HUDEP-2 (cell line): ENCODE measurements at regions not wholly inside any gene's neighbourhood (a gene's known extent, or its start where the extent isn't known, plus 50 kb on each side); places are given as distances from the start of the nearest gene placed in this dataset.

ENCODE experiments used
- DNase-seq, 76 experiments: peaks; one replicate each; lab custom pipeline; 2025; ENCODE audit not compliant: unreplicated experiment in 76 of 76; lab: John Stamatoyannopoulos, UW

DNA sequence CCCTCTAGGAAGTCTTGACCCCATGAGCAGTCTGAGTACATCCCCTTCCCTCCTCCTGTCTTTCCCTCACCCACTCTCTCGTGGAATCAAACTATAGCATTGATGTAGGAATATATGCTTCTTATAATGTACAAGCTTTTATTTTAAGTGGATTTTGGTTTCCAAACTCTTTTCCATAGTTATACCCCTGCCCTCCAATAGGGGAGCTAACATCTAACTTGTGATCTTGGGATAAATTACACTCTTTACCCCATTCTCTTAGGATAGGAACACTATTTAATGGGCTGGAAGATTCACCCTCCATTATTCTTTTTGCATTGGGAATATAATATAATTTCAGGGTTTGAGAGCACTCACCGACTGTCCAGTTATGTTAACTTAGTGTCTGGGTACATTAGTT is 465.9 kb downstream of the GATA3 start:
- no peak for DNase-seq

DNA sequence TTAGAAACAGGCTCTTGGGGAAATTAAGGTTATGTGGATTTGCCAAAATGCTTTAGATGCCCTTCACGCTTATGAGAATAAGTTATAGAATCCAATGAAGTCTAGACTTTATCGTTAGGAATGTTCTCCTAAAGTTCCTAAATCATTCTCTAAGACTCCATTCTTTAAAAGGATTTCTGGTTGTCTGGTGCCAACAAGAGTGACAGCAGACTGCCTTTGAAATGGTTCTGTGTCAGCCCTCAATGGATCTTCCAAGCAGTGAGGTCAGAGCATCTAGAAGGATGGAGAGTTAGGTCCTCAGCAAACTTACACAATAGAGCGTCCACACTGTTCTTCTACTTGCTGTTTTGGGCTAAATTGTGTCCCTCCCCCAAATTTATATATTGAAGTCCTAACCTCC is 473.3 kb downstream of the GATA3 start:
- no peak for DNase-seq

- no peak for DNase-seq
Observed at GRCh38 chr10:8531116-8531515, 476.6 kb downstream of the GATA3 start.

DNA sequence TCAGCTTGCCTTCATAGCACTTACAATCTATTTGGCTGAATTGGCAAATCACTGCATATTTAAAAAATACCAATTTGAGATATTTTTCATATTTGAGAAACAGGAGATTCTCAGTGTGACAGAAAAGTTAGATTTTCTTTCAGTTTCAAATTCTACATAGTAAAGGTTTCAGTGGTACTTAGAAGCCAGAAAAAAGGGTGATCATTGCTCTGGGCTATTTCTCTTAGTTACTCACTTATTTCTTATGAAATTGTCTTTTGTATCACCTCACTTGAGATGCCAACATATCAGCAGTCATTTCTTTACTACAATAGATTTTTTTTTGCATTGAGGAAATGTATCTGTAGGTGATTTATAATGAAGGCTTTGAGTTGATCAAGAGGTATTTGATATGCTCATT is 478.2 kb downstream of the GATA3 start:
- DNase-seq, result no peak

DNA sequence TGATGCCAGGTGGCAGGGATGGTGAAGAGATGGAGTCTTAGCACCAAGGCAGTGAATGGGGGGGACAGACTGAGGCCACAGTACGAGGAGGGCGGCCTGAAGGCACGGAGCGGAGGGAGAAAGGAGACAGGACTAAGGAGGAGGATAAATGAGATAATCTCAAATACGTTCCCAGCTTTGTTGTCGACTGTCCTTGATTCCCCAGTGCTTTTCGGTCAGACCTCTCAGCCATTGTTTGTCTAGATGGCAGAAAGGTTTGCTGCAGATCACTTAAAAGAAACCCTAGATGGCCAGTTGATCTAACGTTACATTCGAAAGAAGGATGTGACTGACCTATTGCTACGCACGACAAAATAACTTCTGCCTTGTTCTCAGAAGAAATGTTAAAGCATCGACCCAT is 479.0 kb downstream of the GATA3 start:
- no peak for DNase-seq

GRCh38 chr10:8534096-8534495 is 479.6 kb downstream of the GATA3 start:
- no peak for DNase-seq

GRCh38 chr10:8534891-8535290 is 480.4 kb downstream of the GATA3 start:
- no peak for DNase-seq

DNA sequence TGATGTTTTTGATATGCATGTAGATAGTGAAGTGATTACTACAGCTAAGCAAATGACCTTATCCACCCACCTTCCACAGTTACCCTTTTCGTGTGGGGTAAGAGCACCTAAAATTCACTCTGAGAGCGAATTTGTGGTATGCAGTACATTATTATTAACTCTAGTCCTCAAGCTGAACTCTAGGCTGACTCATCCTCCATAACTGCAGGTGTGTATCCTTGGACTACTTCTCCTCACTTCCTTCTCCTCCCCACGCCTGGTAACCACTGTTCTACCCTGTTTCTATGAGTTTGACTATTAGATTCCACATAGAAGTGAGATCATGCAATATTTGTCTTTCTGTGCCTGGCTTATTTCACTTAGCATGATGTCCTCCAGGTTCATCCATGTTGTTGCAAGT is 484.6 kb downstream of the GATA3 start:
- no peak for DNase-seq

DNA sequence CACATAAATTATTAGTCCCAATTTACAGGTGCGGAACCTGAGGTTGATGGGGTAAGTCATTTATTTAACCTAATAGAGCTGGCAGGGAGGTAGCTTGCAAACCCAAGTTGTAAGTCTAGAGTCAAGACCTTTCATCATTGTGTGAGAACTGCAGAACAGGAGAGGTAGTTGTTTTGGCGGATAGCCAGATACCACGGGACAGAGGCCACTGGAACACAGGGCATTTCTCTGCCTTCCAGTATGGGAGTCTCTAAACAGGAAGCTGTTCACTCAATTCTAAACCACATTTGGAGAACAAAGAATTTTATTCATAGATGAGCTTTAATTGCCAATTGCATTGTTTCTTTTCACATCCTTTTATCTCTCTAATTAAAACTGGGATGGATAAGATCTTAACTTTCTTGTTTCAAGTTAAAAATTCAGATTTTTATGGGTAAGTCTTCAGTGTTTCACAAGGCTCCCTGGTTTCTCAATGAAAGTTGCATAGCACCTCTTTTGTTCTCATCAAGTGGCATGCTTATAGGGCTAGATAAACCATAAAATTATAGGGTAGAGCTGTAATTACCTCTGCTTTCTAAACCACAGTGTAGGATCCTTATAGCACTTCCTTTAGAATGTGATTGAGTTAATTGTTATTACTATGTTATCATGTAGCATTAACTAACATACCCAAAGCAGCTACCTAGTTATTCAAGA is 489.0 kb downstream of the GATA3 start:
- DNase-seq, result no peak

DNA sequence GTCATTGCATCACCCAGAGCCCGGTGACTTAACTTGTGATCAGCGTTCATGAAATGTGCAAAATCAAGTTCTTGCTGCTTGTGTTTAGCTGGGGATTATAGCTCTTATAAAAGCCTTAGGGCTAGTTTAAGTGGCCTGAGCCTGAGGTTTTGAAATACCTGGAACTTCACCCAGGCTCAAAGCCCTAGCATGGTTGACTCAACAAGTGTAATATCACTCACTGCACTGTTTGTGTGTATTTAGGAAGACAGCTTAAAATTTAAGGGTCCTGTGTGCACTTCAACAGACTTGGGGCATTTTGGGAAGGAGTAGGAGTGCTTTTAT is 489.5 kb downstream of the GATA3 start:
- DNase-seq, result no peak

DNA sequence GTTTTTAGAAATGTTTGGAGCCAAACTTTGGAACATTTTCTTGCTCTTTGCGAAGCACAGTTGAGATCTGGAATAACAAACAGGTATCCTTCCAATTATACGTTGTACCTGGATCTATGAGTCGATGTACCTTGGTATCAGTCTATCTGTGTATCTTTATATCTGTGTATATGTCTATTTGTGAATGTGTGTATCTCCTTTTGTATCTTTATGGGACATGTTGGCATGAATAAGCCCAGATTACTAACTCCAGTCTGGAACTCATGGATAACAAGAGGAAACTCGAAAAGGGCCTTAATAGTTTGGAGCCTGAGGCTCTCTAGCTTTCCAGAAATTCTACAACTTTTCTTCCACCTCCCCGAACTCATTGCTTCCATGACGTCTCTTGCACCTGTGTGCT is 490.0 kb downstream of the GATA3 start:
- no peak for DNase-seq

- no peak for DNase-seq
Observed at GRCh38 chr10:8554574-8554973, 500.1 kb downstream of the GATA3 start.

DNA sequence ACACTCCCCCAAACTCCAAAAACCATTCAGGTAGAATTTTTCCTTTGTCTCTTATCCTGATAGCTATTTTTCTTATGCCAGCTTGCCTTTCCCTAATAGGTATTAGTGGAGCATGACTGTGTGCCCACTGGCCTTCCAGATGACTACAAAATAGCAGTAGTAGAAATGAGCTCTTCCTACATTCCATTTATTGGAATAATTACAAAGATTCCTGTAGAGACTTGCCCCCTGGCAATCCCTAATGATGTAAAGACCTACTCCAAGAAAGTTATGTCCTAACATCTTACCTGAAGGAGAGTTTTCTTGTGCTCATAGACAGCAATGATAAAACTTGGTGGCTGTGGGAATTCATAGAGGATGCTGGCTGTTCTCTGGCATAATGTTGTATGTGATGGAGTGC is 501.8 kb downstream of the GATA3 start:
- DNase-seq, result no peak

- DNase-seq, result no peak
Observed at GRCh38 chr10:8563478-8563877, 509.0 kb downstream of the GATA3 start.

GRCh38 chr10:8566737-8567136 is 512.2 kb downstream of the GATA3 start:
- DNase-seq, result no peak

DNA sequence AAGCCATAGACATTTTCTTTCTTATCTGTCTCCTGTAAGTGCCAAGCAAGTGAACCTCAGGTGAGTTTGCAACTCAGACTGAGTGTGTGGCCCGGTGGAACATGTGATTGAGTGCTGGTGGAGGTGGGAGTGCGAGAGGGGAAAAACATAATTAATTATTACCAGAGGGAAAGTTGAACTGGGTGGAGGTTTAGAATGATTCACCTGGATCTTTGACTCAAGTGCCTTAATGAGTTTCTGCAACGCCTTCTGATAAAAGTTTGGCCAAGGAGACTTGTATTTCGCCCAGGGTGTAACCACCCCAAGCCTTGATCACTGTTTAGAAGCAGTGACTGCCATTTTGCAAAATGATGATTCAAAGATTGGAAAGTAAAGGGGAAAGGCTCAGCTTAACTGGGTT is 513.9 kb downstream of the GATA3 start:
- no peak for DNase-seq

GRCh38 chr10:8575620-8576019 is 521.1 kb downstream of the GATA3 start:
- DNase-seq, result no peak

DNA sequence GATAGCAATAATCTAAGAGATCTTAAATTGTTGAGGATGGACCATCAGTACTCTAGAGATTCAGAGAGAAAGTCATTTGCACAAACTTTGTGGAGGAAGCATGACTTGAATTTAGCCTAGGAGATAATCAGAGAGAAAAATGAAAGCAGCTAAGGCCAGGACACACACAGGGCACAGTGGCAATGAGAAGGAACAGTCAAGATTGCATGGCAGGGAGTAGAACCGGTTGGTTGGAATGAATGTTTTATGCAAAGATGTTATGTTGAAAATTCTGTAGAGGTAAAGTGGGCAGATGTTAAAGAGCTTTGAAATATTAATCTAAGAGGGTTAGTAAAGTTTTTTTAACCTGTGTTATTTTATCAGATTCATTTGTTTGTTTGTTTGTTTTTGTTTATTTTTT is 521.8 kb downstream of the GATA3 start:
- DNase-seq, result no peak

GRCh38 chr10:8576911-8577310 is 522.4 kb downstream of the GATA3 start:
- no peak for DNase-seq

GRCh38 chr10:8577686-8578085 is 523.2 kb downstream of the GATA3 start:
- DNase-seq, result no peak

- DNase-seq, result no peak
Observed at GRCh38 chr10:8581521-8582225, 527.2 kb downstream of the GATA3 start.

DNA sequence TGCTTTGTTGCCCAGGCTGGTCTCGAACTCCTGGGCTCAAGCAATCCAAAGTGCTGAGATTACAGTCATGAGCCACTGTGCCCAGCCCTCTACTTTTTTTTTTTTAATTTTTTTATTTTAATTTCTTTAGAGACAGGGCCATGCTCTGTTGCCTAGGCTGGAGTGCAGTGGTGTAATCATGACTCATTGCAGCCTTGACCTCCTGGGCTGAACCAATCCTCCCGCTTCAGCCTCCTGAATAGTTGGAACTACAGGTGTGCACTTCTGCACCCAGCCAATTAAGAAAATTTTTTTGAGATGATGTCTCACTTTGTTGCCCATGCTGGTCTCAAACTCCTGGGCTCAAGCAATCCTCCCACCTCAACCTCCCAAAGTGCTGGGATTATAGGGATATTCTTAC is 528.6 kb downstream of the GATA3 start:
- DNase-seq, result no peak

GRCh38 chr10:8584666-8585065 is 530.2 kb downstream of the GATA3 start:
- no peak for DNase-seq
